Spleen (tissue), 11 donors: ENCODE measurements at regions not wholly inside any gene's neighbourhood (a gene's known extent, or its start where the extent isn't known, plus 50 kb on each side); places are given as distances from the start of the nearest gene placed in this dataset.

Experiments
- DNase-seq: peaks from one replicate; pipeline ENCODE4 v3.0.0-alpha.2; 2020
- H3K27ac ChIP-seq, 8 donors: fragments of 200-600 bp; sonication (generic) in 7 of 8; 1 replicate in 4 of 8; 2 replicates in 4 of 8; pipeline versions ENCODE4 v1.5.0 to v1.8.0; 2016 to 2021; ENCODE audit warnings: inconsistent platforms in 4 of 8, mild to moderate bottlenecking in 4 of 8, moderate library complexity in 1 of 8
- H3K27me3 ChIP-seq, 7 donors: fragments of 200-600 bp; sonication (generic) in 6 of 7; replicated peaks in 1 of 7; 1 replicate in 4 of 7; 2 replicates in 3 of 7; pipeline versions ENCODE4 v1.5.0 to v1.8.0; 2016 to 2021; ENCODE audit warnings: inconsistent platforms in 3 of 7, mild to moderate bottlenecking in 1 of 7
- H3K36me3 ChIP-seq, 6 donors: fragments of 200-600 bp; sonication (generic) in 5 of 6; 1 replicate in 4 of 6; 2 replicates in 2 of 6; pipeline versions ENCODE4 v1.5.0 to v1.8.0; 2016 to 2021; ENCODE audit warnings: inconsistent platforms in 2 of 6
- H3K4me1 ChIP-seq, 6 donors: fragments of 200-600 bp; sonication (generic) in 5 of 6; 1 replicate in 3 of 6; 2 replicates in 3 of 6; pipeline versions ENCODE4 v1.5.0 to v1.8.0; 2016 to 2021; ENCODE audit warnings: inconsistent platforms in 3 of 6
- H3K4me3 ChIP-seq, 8 donors: fragments of 200-600 bp; sonication (generic) in 7 of 8; 1 replicate in 4 of 8; 2 replicates in 4 of 8; pipeline versions ENCODE4 v1.5.0 to v1.8.0; 2016 to 2021; ENCODE audit warnings: inconsistent platforms in 4 of 8, mild to moderate bottlenecking in 4 of 8, moderate library complexity in 2 of 8
- H3K9me3 ChIP-seq, 8 donors: fragments of 200-600 bp; sonication (generic) in 7 of 8; 1 replicate in 4 of 8; 2 replicates in 4 of 8; pipeline versions ENCODE4 v1.5.0 to v1.8.0; 2016 to 2021; ENCODE audit warnings: inconsistent platforms in 4 of 8
- CTCF ChIP-seq, 11 experiments: fragments of 200-600 bp in 7 of 11; fragments of 450-650 bp in 4 of 11; sonication (generic) in 4 of 11; IDR thresholded peaks in 8 of 11; conservative IDR thresholded peaks in 3 of 11; 1 replicate in 7 of 11; 2 replicates in 4 of 11; pipeline versions ENCODE4 v1.4.0 to v1.8.0; 2016 to 2021; ENCODE audit warnings: antibody characterized with exemption in 11 of 11, inconsistent platforms in 4 of 11, mild to moderate bottlenecking in 1 of 11
- POLR2A ChIP-seq, 3 donors: fragments of 450-650 bp; IDR thresholded peaks; one replicate each; pipeline ENCODE4 v1.5.1; 2017; ENCODE audit warnings: antibody characterized with exemption in 3 of 3, mild to moderate bottlenecking in 1 of 3
- POLR2AphosphoS5 ChIP-seq, 3 donors: sonication (generic); formaldehyde crosslinking; IDR thresholded peaks; one replicate each; pipeline ENCODE4 v1.5.1; 2017; ENCODE audit warnings: antibody characterized with exemption in 3 of 3
- WGBS, 5 donors: extraction: QIAGEN DNeasy Blood & Tissue Kit in 3 of 5; methylation state at CpG; one replicate each; pipeline versions ENCODE4 v1.1.5 to v1.1.7; 2013 to 2018; 5-methylcytosine and 5-hydroxymethylcytosine counted together
- intact Hi-C: fragments of 100-400 bp; cut with DNase I; formaldehyde crosslinking; loops from one replicate; pipeline ENCODE4 v1.15.0; 2023; ENCODE audit warnings: low total_unique reads
- donor health status: healthy with polysubstance abuse.
- donor health status: DM: no; HTN: no; CAD: no; lungs with moderate emphysema.
- donor health status: DM: no; HTN: no; CAD: no.
- donor health status: Bipolar disorder and iron deficiency.
- donor health status: healthy.
- donor health status: DM: no; HTN: no; CAD: no.
- donor health status: DM: yes; HTN: yes; CAD: no.

GRCh38 chr11:70849031-70849430, 403.3 kb downstream of the SHANK2 start:
- Histone ChIP-seq H3K36me3 (no peaks in the 10 kb centered on the region), H3K4me3 (no peak overlapping the region), H3K4me1 (no peaks in the 10 kb centered on the region), H3K27ac (no peak overlapping the region), H3K27me3 (peaks cover 0 to 41% (median 0%) of the 10 kb centered on the region in 7 donors), H3K9me3 (peaks cover 0 to 14% (median 0%) of the 10 kb centered on the region in 8 donors)
- WGBS, 5 donors = 78 to 90% (median 85%) methylated on average over 3 of the region's 3 CpGs
- no peak for TF ChIP-seq POLR2A (IDR thresholded peaks at IDR 0.05)
- TF ChIP-seq POLR2AphosphoS5 (IDR thresholded peaks at IDR 0.05) = no peak
- no peak for TF ChIP-seq CTCF (IDR thresholded peaks at IDR 0.05 in 8 of 11, conservative IDR thresholded peaks at IDR 0.05 in 3 of 11)
- intact Hi-C loops = no loop called here
- DNase-seq = no peak

GRCh38 chr11:70851308-70851707, 401.1 kb downstream of the SHANK2 start:
- Histone ChIP-seq H3K4me3 (no peak overlapping the region), H3K4me1 (no peaks in the 10 kb centered on the region), H3K27ac (no peak overlapping the region), H3K9me3 (peaks cover 0 to 14% (median 0%) of the 10 kb centered on the region in 8 donors), H3K36me3 (no peaks in the 10 kb centered on the region), H3K27me3 (peaks cover 0 to 26% (median 0%) of the 10 kb centered on the region in 7 donors)
- no peak for DNase-seq
- 85 to 94% (median 90%) methylated on average over 3 of the region's 3 CpGs for WGBS, 5 donors
- TF ChIP-seq CTCF (IDR thresholded peaks at IDR 0.05 in 8 of 11, conservative IDR thresholded peaks at IDR 0.05 in 3 of 11) = no peak
- no peak for TF ChIP-seq POLR2A (IDR thresholded peaks at IDR 0.05)
- TF ChIP-seq POLR2AphosphoS5 (IDR thresholded peaks at IDR 0.05) = no peak
- intact Hi-C loops = no loop called here

GRCh38 chr11:70851907-70852306, 400.5 kb downstream of the SHANK2 start:
- Histone ChIP-seq H3K9me3 (peaks cover 0 to 14% (median 0%) of the 10 kb centered on the region in 8 donors), H3K27ac (no peak overlapping the region), H3K36me3 (no peaks in the 10 kb centered on the region), H3K4me3 (no peak overlapping the region), H3K27me3 (peaks cover 0 to 26% (median 0%) of the 10 kb centered on the region in 7 donors), H3K4me1 (no peaks in the 10 kb centered on the region)
- no peak for DNase-seq
- TF ChIP-seq POLR2AphosphoS5 (IDR thresholded peaks at IDR 0.05) (no peak), POLR2A (IDR thresholded peaks at IDR 0.05) (no peak), CTCF (IDR thresholded peaks at IDR 0.05 in 8 of 11, conservative IDR thresholded peaks at IDR 0.05 in 3 of 11) (no peak)
- intact Hi-C loops = no loop called here
- WGBS, 5 donors = 83 to 89% (median 88%) methylated on average over 10 of the region's 10 CpGs

- WGBS, 5 donors = 78 to 82% (median 80%) methylated on average over 5 to 20 of the region's 20 CpGs
- no peak overlapping the region for H3K27ac ChIP-seq
- H3K27me3 ChIP-seq = peaks cover 0 to 26% (median 0%) of the 10 kb centered on the region in 7 donors
- intact Hi-C loops = no loop called here
- peaks cover 0 to 14% (median 0%) of the 10 kb centered on the region in 8 donors for H3K9me3 ChIP-seq
- DNase-seq = no peak
- no peaks in the 10 kb centered on the region for H3K36me3 ChIP-seq
- H3K4me3 ChIP-seq = no peak overlapping the region
- H3K4me1 ChIP-seq = no peaks in the 10 kb centered on the region
- no peak for TF ChIP-seq POLR2A (IDR thresholded peaks at IDR 0.05)
- no peak for TF ChIP-seq POLR2AphosphoS5 (IDR thresholded peaks at IDR 0.05)
- no peak for TF ChIP-seq CTCF (IDR thresholded peaks at IDR 0.05 in 8 of 11, conservative IDR thresholded peaks at IDR 0.05 in 3 of 11)
These were observed 399.2 kb downstream of the SHANK2 start for GRCh38 chr11:70853068-70853769.
